Activated naive CD4-positive, alpha-beta T cell treated with anti-CD3 and anti-CD28 coated beads, Interleukin-2, amount 10 ng/mL, durations not matched to agents 7 days and 5 days (primary cell): ENCODE measurements at regions not wholly inside any gene's neighbourhood (a gene's known extent, or its start where the extent isn't known, plus 50 kb on each side); places are given as distances from the start of the nearest gene placed in this dataset.

ENCODE experiments used
- CTCF ChIA-PET: fragments of 350-600 bp; sonication (Branson Sonifier 250); formaldehyde crosslinking; loops from one replicate; lab custom pipeline; 2021; ENCODE audit warnings: antibody characterized with exemption; lab: Charles Lee
- DNase-seq: peaks from one replicate; pipeline ENCODE4 v3.0.0-alpha.2; 2020
- H3K27ac Mint-ChIP-seq: one replicate; pipeline ENCODE4 v1.8.0; 2021; ENCODE audit warnings: mild to moderate bottlenecking, moderate library complexity, mixed read lengths
- H3K27me3 Mint-ChIP-seq: one replicate; pipeline ENCODE4 v1.8.0; 2021; ENCODE audit warnings: mild to moderate bottlenecking, mixed read lengths
- H3K36me3 Mint-ChIP-seq: one replicate; pipeline ENCODE4 v1.8.0; 2021; ENCODE audit warnings: mixed read lengths
- H3K4me1 Mint-ChIP-seq: one replicate; pipeline ENCODE4 v1.8.0; 2021; ENCODE audit warnings: mixed read lengths
- H3K4me3 Mint-ChIP-seq: one replicate; pipeline ENCODE4 v1.8.0; 2021; ENCODE audit warnings: mild to moderate bottlenecking, moderate library complexity, mixed read lengths
- H3K9me3 Mint-ChIP-seq: one replicate; pipeline ENCODE4 v1.8.0; 2021; ENCODE audit warnings: mixed read lengths

DNA sequence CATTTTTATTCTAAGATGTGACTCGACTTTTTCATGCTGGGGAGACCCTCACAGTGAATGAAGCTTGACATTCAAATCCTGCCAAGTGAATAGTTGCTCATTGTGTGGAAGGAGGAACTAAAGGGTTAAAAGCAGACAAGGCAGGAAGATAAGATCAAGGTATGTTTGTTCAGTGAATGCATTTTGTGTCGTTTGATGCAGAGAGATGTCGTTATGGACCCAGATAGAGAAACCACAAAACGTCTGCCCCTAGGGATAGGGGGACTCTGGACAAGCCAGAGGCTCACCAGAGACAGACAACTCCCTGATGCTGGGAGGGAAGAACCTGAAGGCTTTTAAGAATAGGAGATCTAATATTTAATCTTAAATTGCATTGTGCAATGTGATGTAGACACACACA lies 72.5 kb upstream of the MYL2 start:
- Mint-ChIP-seq H3K27me3 (peaks cover 9% of the 10 kb centered on the region), H3K4me1 (no peaks in the 10 kb centered on the region), H3K27ac (no peak overlapping the region), H3K9me3 (peaks cover 8% of the 10 kb centered on the region), H3K36me3 (no peaks in the 10 kb centered on the region), H3K4me3 (no peak overlapping the region)
- DNase-seq = no peak
- CTCF ChIA-PET = no interaction called here

DNA sequence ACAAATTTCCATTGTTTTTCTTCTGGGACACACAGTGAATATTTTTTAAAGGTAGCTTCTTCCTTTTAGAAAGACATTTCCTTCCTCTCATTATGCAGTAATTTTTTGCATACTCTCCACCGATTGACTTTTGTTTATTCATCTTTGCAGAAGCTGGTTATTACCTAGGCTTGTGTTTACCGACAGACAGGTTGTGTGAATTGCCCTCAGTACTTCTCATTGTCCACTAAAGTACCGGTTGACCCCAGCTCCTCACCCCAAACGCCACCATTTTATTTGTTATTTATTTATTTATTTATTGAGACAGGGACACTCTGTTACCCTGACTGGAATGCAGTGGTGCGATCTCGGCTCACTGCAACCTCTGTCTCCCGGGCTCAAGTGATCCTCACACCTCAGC lies 63.4 kb upstream of the MYL2 start:
- no peak for DNase-seq
- Mint-ChIP-seq H3K9me3 (no peaks in the 10 kb centered on the region), H3K27me3 (peaks cover 30% of the 10 kb centered on the region), H3K4me1 (no peaks in the 10 kb centered on the region), H3K4me3 (no peak overlapping the region), H3K27ac (no peak overlapping the region), H3K36me3 (no peaks in the 10 kb centered on the region)
- CTCF ChIA-PET = no interaction called here

DNA sequence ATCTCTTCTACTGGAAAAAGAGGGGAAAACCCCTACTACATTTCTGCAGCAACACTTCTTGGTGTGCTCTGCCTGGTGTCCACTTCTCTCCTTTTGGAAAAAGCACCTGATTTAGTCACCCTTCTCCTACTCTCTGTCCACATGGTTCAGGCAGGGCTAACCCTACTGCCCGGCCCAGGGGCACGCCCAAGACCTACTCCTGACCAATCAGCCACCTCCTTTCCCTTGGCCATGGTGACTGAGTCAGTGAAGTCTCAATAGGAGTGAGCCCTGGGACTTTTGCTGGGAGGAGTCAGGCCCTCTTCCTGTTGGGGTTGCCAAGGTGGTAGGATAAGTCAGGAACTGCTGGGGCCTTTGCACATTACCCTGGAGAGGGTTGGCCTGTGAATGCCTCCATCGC lies 52.5 kb upstream of the MYL2 start:
- no peaks in the 10 kb centered on the region for H3K9me3 Mint-ChIP-seq
- no peaks in the 10 kb centered on the region for H3K36me3 Mint-ChIP-seq
- CTCF ChIA-PET = no interaction called here
- peaks cover 9% of the 10 kb centered on the region for H3K27me3 Mint-ChIP-seq
- H3K27ac Mint-ChIP-seq = no peak overlapping the region
- DNase-seq = no peak
- H3K4me1 Mint-ChIP-seq = no peaks in the 10 kb centered on the region
- H3K4me3 Mint-ChIP-seq = no peak overlapping the region

DNA sequence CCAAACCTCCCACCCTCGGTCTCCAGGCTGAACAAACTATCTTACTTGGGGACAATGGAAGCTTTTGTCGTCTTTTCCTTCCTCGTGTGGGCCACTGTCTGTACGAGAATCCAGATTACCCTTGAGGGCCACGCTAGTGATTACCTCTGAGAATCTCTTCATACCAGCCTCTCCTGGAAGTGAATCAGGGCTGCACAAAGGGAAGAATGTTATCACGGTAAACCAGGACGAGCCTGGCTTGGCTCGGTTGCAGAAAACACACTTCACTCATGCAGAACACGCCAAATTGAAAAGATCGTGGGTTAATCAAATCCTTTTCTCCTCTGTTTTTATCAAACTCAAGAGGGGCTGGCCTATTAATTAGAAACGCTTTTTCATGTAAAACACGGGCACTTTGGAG lies 51.6 kb upstream of the MYL2 start:
- Mint-ChIP-seq H3K27ac (no peak overlapping the region), H3K4me1 (no peaks in the 10 kb centered on the region), H3K9me3 (no peaks in the 10 kb centered on the region), H3K36me3 (no peaks in the 10 kb centered on the region), H3K4me3 (no peak overlapping the region), H3K27me3 (peaks cover 9% of the 10 kb centered on the region)
- DNase-seq = no peak
- CTCF ChIA-PET = no interaction called here

DNA sequence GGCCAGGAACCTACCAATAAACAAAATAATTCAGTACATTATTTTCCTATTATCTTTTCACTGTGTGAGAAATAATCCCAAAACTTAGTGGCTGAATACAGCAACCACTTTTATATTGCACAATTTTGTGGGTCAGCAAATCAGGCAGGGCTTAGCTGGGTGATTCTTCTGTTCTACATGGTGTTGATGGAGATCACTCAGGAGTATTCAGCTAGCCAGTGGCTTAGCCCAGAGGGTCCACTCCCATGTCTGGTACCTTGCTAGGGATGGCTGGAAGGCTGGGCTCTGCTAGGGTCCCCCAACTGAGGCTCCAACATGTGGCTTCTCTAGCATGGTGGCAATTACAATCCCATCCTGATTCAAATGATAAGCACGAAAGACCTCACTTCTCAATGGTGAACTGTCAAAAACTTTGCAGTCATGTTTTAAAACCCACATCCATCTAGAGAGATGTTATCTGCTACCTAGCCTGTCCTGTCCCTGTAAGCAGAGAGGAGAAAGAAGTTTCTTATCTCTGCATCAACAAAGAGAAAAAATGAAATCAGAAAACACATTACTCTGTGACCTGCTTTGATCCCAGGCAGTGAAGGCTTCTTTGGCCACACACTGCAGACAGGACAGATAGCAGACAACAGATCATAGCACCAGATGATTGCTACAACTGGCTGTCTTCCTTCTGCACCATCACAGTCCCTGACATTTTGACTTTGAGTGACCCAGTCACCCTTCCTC lies 51.0 kb upstream of the MYL2 start:
- no peak for DNase-seq
- Mint-ChIP-seq H3K4me1 (no peaks in the 10 kb centered on the region), H3K4me3 (no peak overlapping the region), H3K27ac (no peak overlapping the region), H3K27me3 (peaks cover 5% of the 10 kb centered on the region), H3K36me3 (no peaks in the 10 kb centered on the region), H3K9me3 (no peaks in the 10 kb centered on the region)
- CTCF ChIA-PET = no interaction called here
